K562 (cell line): ENCODE measurements at regions not wholly inside any gene's neighbourhood (a gene's known extent, or its start where the extent isn't known, plus 50 kb on each side); places are given as distances from the start of the nearest gene placed in this dataset.

ENCODE experiments used
- ATAC-seq: fragments of 200-7000 bp; cut with Tn5 transposase; 3 replicates; pipeline ENCODE4 v1.9.1; 2020; ENCODE audit warnings: moderate library complexity
- BruUV-seq: library from RNA; stranded (reverse); fragments of 400-500 nt; replicated peaks from 2 replicates; lab custom pipeline; 2021; lab: Mats Ljungman, UMichigan
- CTCF ChIA-PET: fragments of 300-600 bp; formaldehyde crosslinking; extraction: SDS; loops from one replicate; lab custom pipeline; 2021; ENCODE audit warnings: low intra/inter-chr PET ratio; lab: Yijun Ruan, JAX
- POLR2A ChIA-PET: fragments of 300-600, 350-650 bp; sonication (Branson Sonifier 250); formaldehyde crosslinking; extraction: SDS; loops from one replicate; lab custom pipeline; 2021; ENCODE audit warnings: antibody characterized with exemption, inconsistent platforms; lab: Yijun Ruan, JAX
- DNase-seq, 4 experiments: peaks; one replicate each; pipeline versions ENCODE4 v3.0.0 to v3.0.0-alpha.2; 2011 to 2018; ENCODE audit warnings: low spot score in 3 of 4, mixed read lengths in 3 of 4; ENCODE audit errors: extremely low read depth in 1 of 4
- FAIRE-seq: peaks from 2 replicates; lab custom pipeline; 2011; peaks lifted over from hg19 to GRCh38; lab: Jason Lieb, UNC
- H2AFZ ChIP-seq: 2 replicates; pipeline ENCODE4 v1.6.0; 2011; ENCODE audit warnings: low read depth, low read length, control low read depth, inconsistent platforms
- H3K27ac ChIP-seq: fragments of 200-600 bp; 3 replicates; pipeline ENCODE4 v1.8.0; 2011; ENCODE audit warnings: low read depth, mild to moderate bottlenecking, control low read depth, inconsistent platforms, low read length, moderate library complexity, mixed read lengths; ENCODE audit errors: extremely low read depth
- H3K27me3 ChIP-seq, 2 experiments: fragments of 300-600 bp in 1 of 2; 2 replicates in 1 of 2; 3 replicates in 1 of 2; pipeline versions ENCODE4 v1.6.0 to v1.8.0; 2011; ENCODE audit warnings: inconsistent platforms in 2 of 2, low read length in 2 of 2, mild to moderate bottlenecking in 1 of 2, mixed read lengths in 1 of 2, moderate library complexity in 1 of 2; ENCODE audit not compliant: control insufficient read depth in 2 of 2, insufficient read depth in 2 of 2
- H3K36me3 ChIP-seq: fragments of 300-600 bp; 3 replicates; pipeline ENCODE4 v1.8.0; 2011; ENCODE audit warnings: mild to moderate bottlenecking, low read length, inconsistent platforms; ENCODE audit not compliant: control insufficient read depth, insufficient read depth
- H3K4me1 ChIP-seq, 2 experiments: fragments of 200-600 bp in 1 of 2; replicated peaks in 1 of 2; 2 replicates in 1 of 2; 3 replicates in 1 of 2; pipeline versions ENCODE4 v1.5.1 to v1.8.0; 2011; ENCODE audit warnings: inconsistent platforms in 2 of 2, low read length in 2 of 2, mild to moderate bottlenecking in 1 of 2, mixed read lengths in 1 of 2, moderate library complexity in 1 of 2; ENCODE audit not compliant: control insufficient read depth in 2 of 2, insufficient read depth in 2 of 2
- H3K4me2 ChIP-seq: 2 replicates; pipeline ENCODE4 v1.6.1; 2011; ENCODE audit warnings: low read length, control low read depth, inconsistent platforms, mixed read lengths; ENCODE audit not compliant: insufficient read depth
- H3K4me3 ChIP-seq: fragments of 200-600 bp; sonication (generic), shearing (Covaris generic); 2 replicates; pipeline ENCODE4 v1.5.1; 2016; ENCODE audit warnings: control low read depth, inconsistent platforms
- H3K79me2 ChIP-seq: fragments of 200-600 bp; 3 replicates; pipeline ENCODE4 v1.8.0; 2011; ENCODE audit warnings: low read length, inconsistent platforms; ENCODE audit not compliant: control insufficient read depth, insufficient read depth
- H3K9ac ChIP-seq, 2 experiments: 2 replicates each; pipeline versions ENCODE4 v1.6.0 to v1.6.1; 2011; ENCODE audit warnings: low read depth in 2 of 2, low read length in 2 of 2, control low read depth in 1 of 2, inconsistent platforms in 1 of 2, mild to moderate bottlenecking in 1 of 2, mixed read lengths in 1 of 2; ENCODE audit not compliant: insufficient read depth in 1 of 2
- H3K9me1 ChIP-seq: one replicate; pipeline ENCODE4 v1.6.0; 2011; ENCODE audit warnings: inconsistent platforms, mild to moderate bottlenecking, low read length, moderate library complexity; ENCODE audit not compliant: control insufficient read depth, insufficient read depth
- H3K9me3 ChIP-seq: replicated peaks from 2 replicates; pipeline ENCODE4 v1.5.1; 2011; ENCODE audit warnings: low read depth, low read length, inconsistent platforms; ENCODE audit not compliant: control insufficient read depth, insufficient read depth
- H4K20me1 ChIP-seq: replicated peaks from 2 replicates; pipeline ENCODE4 v1.6.1; 2011; ENCODE audit warnings: low read length, inconsistent platforms, mixed read lengths; ENCODE audit not compliant: control insufficient read depth, insufficient read depth
- ATF1 ChIP-seq, 2 experiments: fragments of 450-650 bp in 1 of 2; IDR thresholded peaks; 2 replicates each; pipeline ENCODE4 v1.6.1; 2016; ENCODE audit warnings: missing compliant biosample characterization in 1 of 2, missing genetic modification characterization in 1 of 2
- CSDE1 ChIP-seq, 2 experiments: fragments of 450-650 bp; IDR thresholded peaks; 2 replicates each; pipeline ENCODE4 v1.6.1; 2016; ENCODE audit warnings: mild to moderate bottlenecking in 1 of 2
- DNMT1 ChIP-seq: fragments of 450-650 bp; IDR thresholded peaks from 2 replicates; pipeline ENCODE4 v1.6.1; 2016; ENCODE audit warnings: antibody characterized with exemption, mild to moderate bottlenecking
- HSF4 ChIP-seq: fragments of 250-450 bp; sonication (Bioruptor Pico); IDR thresholded peaks from 2 replicates; pipeline ENCODE4 v2.1.2; 2022; ENCODE audit warnings: mild to moderate bottlenecking, moderate library complexity, borderline replicate concordance
- SAFB2 ChIP-seq: fragments of 200-400 bp; formaldehyde crosslinking; IDR thresholded peaks from 2 replicates; pipeline ENCODE4 v1.6.1; 2018; ENCODE audit warnings: borderline replicate concordance, low read length, low read depth, moderate library complexity; ENCODE audit not compliant: severe bottlenecking
- ZNF12 ChIP-seq: sonication (generic); formaldehyde crosslinking; IDR thresholded peaks from 2 replicates; pipeline ENCODE4 v1.4.0; 2020; ENCODE audit warnings: mild to moderate bottlenecking, missing genetic modification reagents
- WGBS: fragments of 100-300 bp; shearing (Covaris generic); methylation state at CpG from one replicate; pipeline ENCODE4 v1.1.6; 2016; ENCODE audit warnings: low coverage, mixed read lengths; ENCODE audit not compliant: insufficient coverage; ENCODE audit errors: missing lambda C conversion rate; 5-methylcytosine and 5-hydroxymethylcytosine counted together
- in situ Hi-C: fragments of 300-500 bp; cut with MboI; formaldehyde crosslinking; loops from 4 replicates; pipeline ENCODE4 v1.15.0; 2018; ENCODE audit warnings: inconsistent platforms, mixed read lengths
- intact Hi-C: fragments of 100-400 bp; cut with micrococcal nuclease; formaldehyde crosslinking; loops from 2 replicates; pipeline ENCODE4 v1.14.2; 2022
- TF ChIP-seq, protein P1 (sequence below): IDR thresholded peaks from 2 replicates; pipeline ENCODE4 v1.6.1; 2011; ENCODE audit not compliant: insufficient read length; ENCODE audit errors: extremely low read depth

DNA sequence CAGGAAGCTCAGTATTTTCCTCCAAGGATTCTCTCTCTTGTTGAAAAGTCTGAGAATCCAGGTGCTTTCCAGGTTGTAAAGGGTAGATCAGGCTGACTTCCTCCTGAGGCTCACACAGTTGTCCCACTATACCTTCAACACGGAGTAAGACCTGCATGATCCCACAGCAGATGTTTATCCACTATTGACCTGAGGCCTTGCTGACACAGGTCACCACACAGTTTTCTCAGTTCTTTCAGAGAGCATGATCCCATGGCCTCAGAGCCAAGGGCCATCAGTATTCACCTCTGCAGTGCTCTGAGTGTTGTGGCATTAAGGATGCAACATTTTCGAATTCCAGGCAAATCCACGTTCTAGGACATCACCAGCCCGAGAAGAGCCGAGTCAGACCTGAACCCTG lies 60.5 kb upstream of the ABCD3 start:
- no peak overlapping the region for H3K27ac ChIP-seq
- FAIRE-seq (no peak), DNase-seq (no peak), ATAC-seq (no peak)
- 0% methylated on average over 5 of the region's 5 CpGs for WGBS
- H3K79me2 ChIP-seq = no peaks in the 10 kb centered on the region
- H2AFZ ChIP-seq = no peak overlapping the region
- no peak overlapping the region for H3K9ac ChIP-seq
- H3K36me3 ChIP-seq = no peaks in the 10 kb centered on the region
- no peak overlapping the region for H3K4me3 ChIP-seq
- ChIA-PET POLR2A (no interaction called here), CTCF (no interaction called here)
- H3K27me3 ChIP-seq = no peaks in the 10 kb centered on the region
- H3K4me1 ChIP-seq = no peaks in the 10 kb centered on the region
- H3K4me2 ChIP-seq = no peak overlapping the region
- BruUV-seq = no TSS peak
- no peaks in the 10 kb centered on the region for H3K9me1 ChIP-seq
- H4K20me1 ChIP-seq = no peaks in the 10 kb centered on the region
- no peaks in the 10 kb centered on the region for H3K9me3 ChIP-seq
- in situ Hi-C loops (no loop called here), intact Hi-C loops (no loop called here)
- TF ChIP-seq ZNF12 (CRISPR knock-in tag) (no peak), DNMT1 (no peak), SAFB2 (no peak), CSDE1 (IDR thresholded peaks at IDR 0.05) (no peak), HSF4 (CRISPR knock-in tag) (no peak), ATF1 (CRISPR knock-in tag; IDR thresholded peaks at IDR 0.05) (no peak), ATF1 (tag; IDR thresholded peaks at IDR 0.05) (no peak)
- TF ChIP-seq, protein P1, sequence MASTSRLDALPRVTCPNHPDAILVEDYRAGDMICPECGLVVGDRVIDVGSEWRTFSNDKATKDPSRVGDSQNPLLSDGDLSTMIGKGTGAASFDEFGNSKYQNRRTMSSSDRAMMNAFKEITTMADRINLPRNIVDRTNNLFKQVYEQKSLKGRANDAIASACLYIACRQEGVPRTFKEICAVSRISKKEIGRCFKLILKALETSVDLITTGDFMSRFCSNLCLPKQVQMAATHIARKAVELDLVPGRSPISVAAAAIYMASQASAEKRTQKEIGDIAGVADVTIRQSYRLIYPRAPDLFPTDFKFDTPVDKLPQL = no peak
